ENCODE measurements at regions not wholly inside any gene's neighbourhood (a gene's known extent, or its start where the extent isn't known, plus 50 kb on each side); places are given as distances from the start of the nearest gene placed in this dataset.

- H3K4me3 ChIP-seq (ENCODE audit: low read depth, low read length) = no peak overlapping the region
- DNase-seq (ENCODE audit: low read depth) = no peak
- no peak for TF ChIP-seq CTCF (conservative IDR thresholded peaks at IDR 0.05; ENCODE audit: low read depth, low read length)
These were observed 1777.5 kb upstream of the PCDH7 start for GRCh38 chr4:28942631-28943030.

GRCh38 chr4:28947374-28947773 is 1772.8 kb upstream of the PCDH7 start:
- no peak for DNase-seq (ENCODE audit: low read depth)
- no peak overlapping the region for H3K4me3 ChIP-seq (ENCODE audit: low read depth, low read length)
- no peak for TF ChIP-seq CTCF (conservative IDR thresholded peaks at IDR 0.05; ENCODE audit: low read depth, low read length)

- no peak overlapping the region for H3K4me3 ChIP-seq (ENCODE audit: low read depth, low read length)
- peak; percentile 4 for DNase-seq (ENCODE audit: low read depth)
- no peak for TF ChIP-seq CTCF (conservative IDR thresholded peaks at IDR 0.05; ENCODE audit: low read depth, low read length)
These were observed 1771.7 kb upstream of the PCDH7 start for GRCh38 chr4:28948501-28948900.

- DNase-seq (ENCODE audit: low read depth) = peak; percentile 36
- no peak overlapping the region for H3K4me3 ChIP-seq (ENCODE audit: low read depth, low read length)
- TF ChIP-seq CTCF (conservative IDR thresholded peaks at IDR 0.05; ENCODE audit: low read depth, low read length) = no peak
These were observed 1753.2 kb upstream of the PCDH7 start for GRCh38 chr4:28966982-28967381.

- peak; percentile 1 for DNase-seq (ENCODE audit: low read depth)
These were observed 1746.4 kb upstream of the PCDH7 start for GRCh38 chr4:28973587-28974350.

GRCh38 chr4:28976369-28976768 is 1743.8 kb upstream of the PCDH7 start:
- no peak overlapping the region for H3K4me3 ChIP-seq (ENCODE audit: low read depth, low read length)
- no peak for DNase-seq (ENCODE audit: low read depth)
- TF ChIP-seq CTCF (conservative IDR thresholded peaks at IDR 0.05; ENCODE audit: low read depth, low read length) = no peak

More at GRCh38 chr4:28973587-28974350, 1746.4 kb upstream of the PCDH7 start:
- no peak overlapping the region for H3K4me3 ChIP-seq (ENCODE audit: low read depth, low read length)
- no peak for TF ChIP-seq CTCF (conservative IDR thresholded peaks at IDR 0.05; ENCODE audit: low read depth, low read length)

GRCh38 chr4:29002151-29002550 is 1718.0 kb upstream of the PCDH7 start:
- DNase-seq (ENCODE audit: low read depth) = no peak
- no peak for TF ChIP-seq CTCF (conservative IDR thresholded peaks at IDR 0.05; ENCODE audit: low read depth, low read length)
- no peak overlapping the region for H3K4me3 ChIP-seq (ENCODE audit: low read depth, low read length)
